ENCODE measurements at regions not wholly inside any gene's neighbourhood (a gene's known extent, or its start where the extent isn't known, plus 50 kb on each side); places are given as distances from the start of the nearest gene placed in this dataset.

DNA sequence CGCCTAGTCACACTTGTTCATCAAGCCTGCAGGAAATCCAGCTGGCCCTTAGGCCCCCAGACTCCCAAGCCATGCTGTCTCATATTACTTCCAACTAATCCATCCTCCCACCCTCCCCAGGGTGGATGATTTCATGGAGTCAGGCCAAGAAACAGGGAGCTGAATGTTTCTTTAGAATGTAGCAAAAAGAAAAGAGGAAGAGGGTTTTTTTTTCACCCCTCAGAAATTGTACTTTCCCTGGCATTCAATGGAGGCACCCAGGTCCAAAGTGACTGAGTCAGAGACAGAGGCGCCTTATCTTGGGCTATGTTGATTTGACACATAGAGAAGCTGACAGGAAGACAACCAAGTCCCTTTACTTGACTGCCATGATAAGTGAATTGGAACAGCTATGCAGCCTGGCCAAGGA lies 260.2 kb upstream of the NR4A3 start:
- H3K27ac Mint-ChIP-seq = no peak overlapping the region
- no peak overlapping the region for H3K4me3 Mint-ChIP-seq
- peaks cover 8% of the 10 kb centered on the region for H3K27me3 Mint-ChIP-seq (ENCODE audit: low read depth, poor library complexity)
- peaks cover 8% of the 10 kb centered on the region for H3K9me3 Mint-ChIP-seq
- TF ChIP-seq, protein P1, sequence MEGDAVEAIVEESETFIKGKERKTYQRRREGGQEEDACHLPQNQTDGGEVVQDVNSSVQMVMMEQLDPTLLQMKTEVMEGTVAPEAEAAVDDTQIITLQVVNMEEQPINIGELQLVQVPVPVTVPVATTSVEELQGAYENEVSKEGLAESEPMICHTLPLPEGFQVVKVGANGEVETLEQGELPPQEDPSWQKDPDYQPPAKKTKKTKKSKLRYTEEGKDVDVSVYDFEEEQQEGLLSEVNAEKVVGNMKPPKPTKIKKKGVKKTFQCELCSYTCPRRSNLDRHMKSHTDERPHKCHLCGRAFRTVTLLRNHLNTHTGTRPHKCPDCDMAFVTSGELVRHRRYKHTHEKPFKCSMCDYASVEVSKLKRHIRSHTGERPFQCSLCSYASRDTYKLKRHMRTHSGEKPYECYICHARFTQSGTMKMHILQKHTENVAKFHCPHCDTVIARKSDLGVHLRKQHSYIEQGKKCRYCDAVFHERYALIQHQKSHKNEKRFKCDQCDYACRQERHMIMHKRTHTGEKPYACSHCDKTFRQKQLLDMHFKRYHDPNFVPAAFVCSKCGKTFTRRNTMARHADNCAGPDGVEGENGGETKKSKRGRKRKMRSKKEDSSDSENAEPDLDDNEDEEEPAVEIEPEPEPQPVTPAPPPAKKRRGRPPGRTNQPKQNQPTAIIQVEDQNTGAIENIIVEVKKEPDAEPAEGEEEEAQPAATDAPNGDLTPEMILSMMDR (IDR thresholded peaks at IDR 0.05) = no peak
- peak; percentile 5 for DNase-seq
- no peaks in the 10 kb centered on the region for H3K36me3 Mint-ChIP-seq (ENCODE audit: low read depth)
- H3K4me1 Mint-ChIP-seq = no peaks in the 10 kb centered on the region

DNA sequence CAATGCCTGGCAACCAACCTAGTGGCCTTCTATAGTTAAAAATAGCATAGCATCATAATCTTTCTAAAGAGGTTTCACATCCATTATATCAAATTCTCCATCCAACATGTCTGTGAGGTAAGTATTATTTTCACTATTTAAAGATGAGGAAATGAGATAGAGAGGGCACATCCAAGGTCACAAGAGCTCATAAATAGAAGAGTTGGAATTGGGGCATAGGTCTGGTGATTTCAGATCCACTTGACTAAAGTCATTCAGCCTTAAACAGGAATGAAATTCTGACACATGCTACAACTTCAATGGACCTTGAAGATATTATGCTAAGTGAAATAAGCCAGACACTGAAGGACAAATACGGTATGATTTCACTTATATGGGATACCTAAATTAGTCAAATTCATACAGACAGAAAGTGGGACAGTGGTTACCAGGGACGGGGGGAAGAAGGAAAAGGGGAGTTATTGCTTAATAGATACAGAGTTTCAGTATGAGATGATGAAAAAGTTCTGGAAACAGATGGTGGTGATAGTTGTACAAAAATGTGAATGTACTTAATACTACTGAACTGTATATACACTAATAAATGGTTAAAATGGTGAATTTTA lies 259.6 kb upstream of the NR4A3 start:
- H3K27ac Mint-ChIP-seq = no peak overlapping the region
- no peaks in the 10 kb centered on the region for H3K36me3 Mint-ChIP-seq (ENCODE audit: low read depth)
- peaks cover 4% of the 10 kb centered on the region for H3K27me3 Mint-ChIP-seq (ENCODE audit: low read depth, poor library complexity)
- H3K9me3 Mint-ChIP-seq = peaks cover 8% of the 10 kb centered on the region
- no peaks in the 10 kb centered on the region for H3K4me1 Mint-ChIP-seq
- TF ChIP-seq, protein P1 (IDR thresholded peaks at IDR 0.05) = no peak
- no peak for DNase-seq
- H3K4me3 Mint-ChIP-seq = no peak overlapping the region

DNA sequence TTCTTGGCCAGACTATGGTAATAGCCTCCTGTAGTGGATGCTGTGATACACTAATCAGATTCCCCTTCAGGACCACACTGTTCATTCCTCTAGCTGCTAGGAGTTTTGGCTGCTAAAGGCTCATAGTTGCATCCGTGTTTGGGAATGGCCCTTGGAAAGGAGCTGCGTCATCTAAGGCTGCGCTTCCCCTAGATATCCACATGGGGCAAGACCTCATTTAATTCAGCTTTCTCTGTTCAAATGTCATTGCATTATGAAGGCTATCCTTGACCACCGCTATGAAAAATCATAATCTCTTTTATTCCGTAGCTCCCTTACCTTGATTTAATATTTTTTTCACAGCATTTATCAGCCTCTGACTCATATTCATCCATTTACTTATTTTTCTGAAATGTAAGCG lies 258.3 kb upstream of the NR4A3 start:
- TF ChIP-seq, protein P1 (IDR thresholded peaks at IDR 0.05) = no peak
- no peak overlapping the region for H3K4me3 Mint-ChIP-seq
- no peaks in the 10 kb centered on the region for H3K4me1 Mint-ChIP-seq
- H3K27ac Mint-ChIP-seq = no peak overlapping the region
- no peaks in the 10 kb centered on the region for H3K36me3 Mint-ChIP-seq (ENCODE audit: low read depth)
- no peaks in the 10 kb centered on the region for H3K9me3 Mint-ChIP-seq
- DNase-seq = no peak
- H3K27me3 Mint-ChIP-seq (ENCODE audit: low read depth, poor library complexity) = peaks cover 3% of the 10 kb centered on the region

DNA sequence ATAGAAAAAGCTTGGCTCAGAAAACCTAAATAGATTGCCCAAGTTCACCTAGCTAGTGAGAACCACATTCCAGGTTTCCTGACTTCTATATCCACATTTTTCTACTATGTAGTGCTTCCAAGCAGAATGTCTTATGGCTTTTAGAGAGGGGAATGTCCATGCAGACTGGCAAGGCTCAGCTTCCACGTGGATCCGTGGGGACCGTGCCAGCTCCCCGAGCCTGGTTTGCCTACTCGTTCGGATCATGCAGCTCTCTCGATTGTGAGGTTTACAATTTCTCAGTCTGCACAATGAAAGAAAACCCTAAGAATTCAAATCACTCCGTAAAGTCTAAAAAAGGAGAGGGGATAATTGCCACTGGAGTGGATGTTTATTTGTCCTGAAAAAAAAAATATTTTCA lies 256.5 kb upstream of the NR4A3 start:
- Mint-ChIP-seq H3K4me1 (no peaks in the 10 kb centered on the region), H3K9me3 (no peaks in the 10 kb centered on the region), H3K4me3 (no peak overlapping the region), H3K27ac (no peak overlapping the region), H3K27me3 (ENCODE audit: low read depth, poor library complexity) (peaks cover 10% of the 10 kb centered on the region), H3K36me3 (ENCODE audit: low read depth) (no peaks in the 10 kb centered on the region)
- no peak for DNase-seq
- TF ChIP-seq, protein P1 (IDR thresholded peaks at IDR 0.05) = no peak

DNA sequence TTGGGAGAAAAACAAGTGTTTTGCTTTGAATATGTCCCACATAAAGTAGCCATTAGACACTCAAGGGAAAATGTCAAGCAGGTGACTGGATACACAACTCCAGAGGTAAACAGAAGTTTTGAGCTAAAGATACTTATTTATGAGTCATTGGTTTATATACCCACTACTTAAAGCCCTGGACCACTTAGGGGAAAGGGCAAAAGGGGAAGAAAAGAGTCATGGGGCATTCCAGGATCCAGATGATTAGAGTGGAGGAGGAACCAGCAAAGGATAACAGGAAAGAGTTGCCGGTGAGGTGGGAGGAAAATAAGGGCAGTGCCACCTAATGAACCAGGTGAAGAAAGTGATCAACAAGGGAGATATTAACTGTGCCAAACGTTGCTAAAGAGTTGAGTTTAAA lies 254.2 kb upstream of the NR4A3 start:
- Mint-ChIP-seq H3K4me3 (no peak overlapping the region), H3K27me3 (ENCODE audit: low read depth, poor library complexity) (peaks cover 14% of the 10 kb centered on the region), H3K9me3 (no peaks in the 10 kb centered on the region), H3K4me1 (no peaks in the 10 kb centered on the region), H3K27ac (peak overlapping the region; percentile 26), H3K36me3 (ENCODE audit: low read depth) (no peaks in the 10 kb centered on the region)
- TF ChIP-seq, protein P1 (IDR thresholded peaks at IDR 0.05) = no peak
- no peak for DNase-seq

DNA sequence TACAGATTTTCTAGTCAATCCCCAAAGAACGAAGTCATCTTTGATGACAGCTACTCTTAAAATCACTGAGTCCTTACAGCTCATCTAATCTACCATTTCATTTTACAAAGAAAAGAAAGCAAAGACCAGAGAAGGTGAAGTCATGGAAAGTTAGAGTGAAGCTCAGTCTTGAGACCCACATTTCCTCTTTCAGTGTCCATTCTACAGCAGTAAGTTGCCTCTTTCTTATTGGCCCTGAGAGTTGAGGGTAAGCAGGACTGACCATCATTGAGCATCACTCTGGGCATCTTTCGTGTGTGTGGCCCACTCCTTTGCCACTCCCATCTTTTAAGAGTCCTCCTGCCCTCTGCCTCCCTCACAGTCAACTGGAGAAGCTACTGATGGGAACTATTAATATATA lies 251.8 kb upstream of the NR4A3 start:
- no peaks in the 10 kb centered on the region for H3K4me1 Mint-ChIP-seq
- H3K27ac Mint-ChIP-seq = no peak overlapping the region
- no peaks in the 10 kb centered on the region for H3K9me3 Mint-ChIP-seq
- H3K36me3 Mint-ChIP-seq (ENCODE audit: low read depth) = no peaks in the 10 kb centered on the region
- H3K4me3 Mint-ChIP-seq = no peak overlapping the region
- H3K27me3 Mint-ChIP-seq (ENCODE audit: low read depth, poor library complexity) = peaks cover 16% of the 10 kb centered on the region
- TF ChIP-seq, protein P1 (IDR thresholded peaks at IDR 0.05) = no peak
- DNase-seq = no peak

All from nephron progenitor cell (in vitro differentiated cells).